H1 (cell line): ENCODE measurements at regions not wholly inside any gene's neighbourhood (a gene's known extent, or its start where the extent isn't known, plus 50 kb on each side); places are given as distances from the start of the nearest gene placed in this dataset.

ENCODE experiments used
- SRF ChIP-seq: IDR thresholded peaks from 2 replicates; pipeline ENCODE4 v1.6.1; 2011; ENCODE audit warnings: mild to moderate bottlenecking, low read depth, low read length, moderate library complexity
- TF ChIP-seq, protein P1 (sequence below): IDR thresholded peaks from 2 replicates; pipeline ENCODE4 v1.6.1; 2012; ENCODE audit warnings: low read length, inconsistent platforms

DNA sequence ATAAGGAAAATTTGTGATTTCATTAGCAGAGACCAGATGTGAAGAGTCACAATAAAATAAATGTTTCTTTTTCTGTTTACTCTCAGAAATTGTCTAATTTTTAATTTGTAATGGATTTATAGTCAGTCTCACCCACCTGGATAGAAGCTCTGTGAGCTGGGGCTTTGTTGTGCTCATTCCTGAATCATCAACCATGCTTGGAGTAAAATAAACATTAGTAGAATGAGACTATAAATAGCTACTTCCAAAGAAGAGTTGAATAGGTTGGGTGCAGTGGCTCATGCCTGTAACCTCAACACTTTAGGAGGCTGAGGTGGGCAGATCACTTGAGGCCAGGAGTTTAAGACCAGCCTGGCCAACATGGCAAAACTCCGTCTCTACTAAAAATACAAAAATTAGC lies 185.3 kb upstream of the FBXO33 start:
- TF ChIP-seq SRF = no peak
- TF ChIP-seq, protein P1, sequence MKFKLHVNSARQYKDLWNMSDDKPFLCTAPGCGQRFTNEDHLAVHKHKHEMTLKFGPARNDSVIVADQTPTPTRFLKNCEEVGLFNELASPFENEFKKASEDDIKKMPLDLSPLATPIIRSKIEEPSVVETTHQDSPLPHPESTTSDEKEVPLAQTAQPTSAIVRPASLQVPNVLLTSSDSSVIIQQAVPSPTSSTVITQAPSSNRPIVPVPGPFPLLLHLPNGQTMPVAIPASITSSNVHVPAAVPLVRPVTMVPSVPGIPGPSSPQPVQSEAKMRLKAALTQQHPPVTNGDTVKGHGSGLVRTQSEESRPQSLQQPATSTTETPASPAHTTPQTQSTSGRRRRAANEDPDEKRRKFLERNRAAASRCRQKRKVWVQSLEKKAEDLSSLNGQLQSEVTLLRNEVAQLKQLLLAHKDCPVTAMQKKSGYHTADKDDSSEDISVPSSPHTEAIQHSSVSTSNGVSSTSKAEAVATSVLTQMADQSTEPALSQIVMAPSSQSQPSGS = no peak
